Neural progenitor cell (in vitro differentiated cells): ENCODE measurements at regions not wholly inside any gene's neighbourhood (a gene's known extent, or its start where the extent isn't known, plus 50 kb on each side); places are given as distances from the start of the nearest gene placed in this dataset.

Source experiments
- DNase-seq: peaks from one replicate; pipeline ENCODE4 v3.0.0-alpha.2; 2016; ENCODE audit warnings: low spot score
- H2AFZ ChIP-seq: fragments of 200-600 bp; sonication (generic); replicated peaks from 2 replicates; pipeline ENCODE4 v1.6.1; 2016; ENCODE audit warnings: antibody characterized with exemption
- H3F3A ChIP-seq: fragments of 200-600 bp; sonication (generic); 2 replicates; pipeline ENCODE4 v1.6.1; 2016; ENCODE audit warnings: antibody characterized with exemption, low read depth
- H3K27ac ChIP-seq: fragments of 200-600 bp; sonication (generic); 2 replicates; pipeline ENCODE4 v1.5.1; 2016; ENCODE audit warnings: mild to moderate bottlenecking
- H3K27me3 ChIP-seq: fragments of 200-600 bp; sonication (generic); 2 replicates; pipeline ENCODE4 v1.6.1; 2016; ENCODE audit warnings: mild to moderate bottlenecking, moderate library complexity
- H3K36me3 ChIP-seq: fragments of 200-600 bp; sonication (generic); 2 replicates; pipeline ENCODE4 v1.5.1; 2016
- H3K4me1 ChIP-seq: fragments of 200-600 bp; sonication (generic); 2 replicates; pipeline ENCODE4 v1.6.1; 2016; ENCODE audit warnings: mixed run types
- H3K4me2 ChIP-seq: fragments of 200-600 bp; sonication (generic); 2 replicates; pipeline ENCODE4 v1.6.1; 2016
- H3K4me3 ChIP-seq: fragments of 200-600 bp; sonication (generic); 2 replicates; pipeline ENCODE4 v1.5.1; 2016
- H3K79me2 ChIP-seq: fragments of 200-600 bp; sonication (generic); 2 replicates; pipeline ENCODE4 v1.6.1; 2016; ENCODE audit warnings: low read depth
- H3K9ac ChIP-seq: fragments of 200-600 bp; sonication (generic); 2 replicates; pipeline ENCODE4 v1.6.1; 2016
- H3K9me3 ChIP-seq: fragments of 200-600 bp; sonication (generic); 2 replicates; pipeline ENCODE4 v1.5.1; 2016; ENCODE audit warnings: low read depth
- H4K20me1 ChIP-seq: fragments of 200-600 bp; sonication (generic); 2 replicates; pipeline ENCODE4 v1.6.1; 2016; ENCODE audit warnings: low read depth
- H3K27ac Mint-ChIP-seq: 3 replicates; pipeline ENCODE4 v1.8.0; 2021; ENCODE audit warnings: mixed read lengths
- H3K27me3 Mint-ChIP-seq: 2 replicates; pipeline ENCODE4 v1.8.0; 2022; ENCODE audit warnings: low read depth, mild to moderate bottlenecking, inconsistent platforms, moderate library complexity, mixed read lengths; ENCODE audit not compliant: insufficient read depth
- H3K36me3 Mint-ChIP-seq: 3 replicates; pipeline ENCODE4 v1.8.0; 2021; ENCODE audit warnings: mixed read lengths
- H3K4me1 Mint-ChIP-seq: 3 replicates; pipeline ENCODE4 v1.8.0; 2021; ENCODE audit warnings: mixed read lengths
- H3K4me3 Mint-ChIP-seq: 3 replicates; pipeline ENCODE4 v1.8.0; 2021; ENCODE audit warnings: mild to moderate bottlenecking, moderate library complexity, mixed read lengths
- H3K9me3 Mint-ChIP-seq: 3 replicates; pipeline ENCODE4 v1.8.0; 2020; ENCODE audit warnings: mixed read lengths
- CTCF ChIP-seq: fragments of 200-600 bp; sonication (generic); IDR thresholded peaks from 2 replicates; pipeline ENCODE4 v1.5.1; 2017; ENCODE audit warnings: antibody characterized with exemption, mild to moderate bottlenecking
- EZH2 ChIP-seq: fragments of 200-600 bp; sonication (generic); IDR thresholded peaks from 2 replicates; pipeline ENCODE4 v1.6.1; 2017; ENCODE audit warnings: antibody characterized with exemption, mild to moderate bottlenecking, moderate library complexity
- EZH2phosphoT487 ChIP-seq: fragments of 200-600 bp; sonication (generic); IDR thresholded peaks from 2 replicates; pipeline ENCODE4 v1.6.1; 2017; ENCODE audit warnings: antibody characterized with exemption

GRCh38 chr13:62525652-62526051 is 1110.0 kb upstream of the PCDH20 start:
- no peaks in the 10 kb centered on the region for H3K9me3 ChIP-seq
- no peak overlapping the region for H3K9ac ChIP-seq
- Mint-ChIP-seq H3K9me3 (no peaks in the 10 kb centered on the region), H3K4me3 (no peak overlapping the region), H3K27me3 (no peaks in the 10 kb centered on the region), H3K4me1 (no peaks in the 10 kb centered on the region), H3K36me3 (no peaks in the 10 kb centered on the region), H3K27ac (no peak overlapping the region)
- no peaks in the 10 kb centered on the region for H3K27me3 ChIP-seq
- TF ChIP-seq EZH2phosphoT487 (no peak), EZH2 (no peak), CTCF (no peak)
- H3K36me3 ChIP-seq, result no peaks in the 10 kb centered on the region
- no peak overlapping the region for H2AFZ ChIP-seq
- H3K4me2 ChIP-seq, result no peak overlapping the region
- no peaks in the 10 kb centered on the region for H4K20me1 ChIP-seq
- peak overlapping the region; percentile 64 for H3K27ac ChIP-seq
- no peak overlapping the region for H3K4me3 ChIP-seq
- no peaks in the 10 kb centered on the region for H3K79me2 ChIP-seq
- H3F3A ChIP-seq, result no peaks in the 10 kb centered on the region
- no peak for DNase-seq
- peaks cover 25% of the 10 kb centered on the region for H3K4me1 ChIP-seq

GRCh38 chr13:62524498-62524897 is 1108.8 kb upstream of the PCDH20 start:
- peak overlapping the region; percentile 66 for H3K4me2 ChIP-seq
- H3K9ac ChIP-seq, result no peak overlapping the region
- H3F3A ChIP-seq, result no peaks in the 10 kb centered on the region
- peak overlapping the region; percentile 64 for H3K27ac ChIP-seq
- peak overlapping the region; percentile 8 for H3K4me3 ChIP-seq
- DNase-seq, result peak; percentile 23
- no peaks in the 10 kb centered on the region for H3K27me3 ChIP-seq
- H4K20me1 ChIP-seq, result no peaks in the 10 kb centered on the region
- Mint-ChIP-seq H3K36me3 (no peaks in the 10 kb centered on the region), H3K27me3 (no peaks in the 10 kb centered on the region), H3K9me3 (no peaks in the 10 kb centered on the region), H3K4me3 (no peak overlapping the region), H3K4me1 (no peaks in the 10 kb centered on the region), H3K27ac (no peak overlapping the region)
- no peak overlapping the region for H2AFZ ChIP-seq
- H3K4me1 ChIP-seq, result peaks cover 26% of the 10 kb centered on the region
- no peaks in the 10 kb centered on the region for H3K36me3 ChIP-seq
- no peak for TF ChIP-seq EZH2phosphoT487
- TF ChIP-seq EZH2, result no peak
- no peak for TF ChIP-seq CTCF
- no peaks in the 10 kb centered on the region for H3K79me2 ChIP-seq
- H3K9me3 ChIP-seq, result no peaks in the 10 kb centered on the region

GRCh38 chr13:62524061-62524460 is 1108.4 kb upstream of the PCDH20 start:
- Mint-ChIP-seq H3K9me3 (no peaks in the 10 kb centered on the region), H3K4me3 (no peak overlapping the region), H3K4me1 (no peaks in the 10 kb centered on the region), H3K36me3 (no peaks in the 10 kb centered on the region), H3K27ac (no peak overlapping the region), H3K27me3 (no peaks in the 10 kb centered on the region)
- peak overlapping the region; percentile 64 for H3K27ac ChIP-seq
- H3K4me3 ChIP-seq, result no peak overlapping the region
- no peak overlapping the region for H3K9ac ChIP-seq
- peak overlapping the region; percentile 66 for H3K4me2 ChIP-seq
- TF ChIP-seq EZH2phosphoT487 (no peak), EZH2 (no peak), CTCF (no peak)
- H3K4me1 ChIP-seq, result peaks cover 26% of the 10 kb centered on the region
- no peaks in the 10 kb centered on the region for H3F3A ChIP-seq
- H3K9me3 ChIP-seq, result no peaks in the 10 kb centered on the region
- no peak overlapping the region for H2AFZ ChIP-seq
- no peaks in the 10 kb centered on the region for H4K20me1 ChIP-seq
- H3K79me2 ChIP-seq, result no peaks in the 10 kb centered on the region
- no peaks in the 10 kb centered on the region for H3K27me3 ChIP-seq
- DNase-seq, result no peak
- no peaks in the 10 kb centered on the region for H3K36me3 ChIP-seq
